ENCODE measurements at regions not wholly inside any gene's neighbourhood (a gene's known extent, or its start where the extent isn't known, plus 50 kb on each side); places are given as distances from the start of the nearest gene placed in this dataset.

DNA sequence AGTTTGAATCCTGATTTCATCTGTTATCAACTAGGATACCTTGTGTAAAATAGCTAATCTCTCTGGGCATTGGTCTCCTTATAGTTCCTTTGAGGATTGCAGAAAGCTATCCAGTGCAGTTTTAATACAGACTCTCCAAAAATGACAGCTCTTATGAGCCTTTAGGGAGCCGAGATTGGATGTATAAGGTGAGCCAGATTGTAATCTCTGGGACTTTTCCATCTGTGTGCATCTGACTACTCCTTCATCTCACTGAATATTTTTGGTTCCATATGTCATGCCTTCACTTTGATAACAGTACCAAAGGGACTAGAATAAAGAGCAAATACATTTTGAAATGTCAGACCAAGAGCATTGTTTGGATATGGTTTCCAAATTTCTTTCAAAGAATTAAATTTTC, 367.2 kb downstream of the TMEM232 start:
- Histone ChIP-seq H3K79me2 (ENCODE audit: insufficient read depth, low read length) (no peaks in the 10 kb centered on the region), H3K4me1 (ENCODE audit: control insufficient read depth in 1 of 2, insufficient read depth in 2 of 2, low read length in 2 of 2) (no peaks in the 10 kb centered on the region), H2AFZ (ENCODE audit: low read depth, low read length, poor library complexity, severe bottlenecking) (no peak overlapping the region), H3K27ac (ENCODE audit: low read depth, low read length) (no peak overlapping the region), H3K9me3 (ENCODE audit: control insufficient read depth in 1 of 2, insufficient read depth in 1 of 2, low read depth in 1 of 2, low read length in 2 of 2) (no peaks in the 10 kb centered on the region), H3K9ac (ENCODE audit: low read length) (no peak overlapping the region), H3K4me3 (replicated peaks in 1 of 2; ENCODE audit: low read depth in 1 of 2, low read length in 2 of 2) (no peak overlapping the region), H3K4me2 (ENCODE audit: low read length) (no peak overlapping the region), H3K9me2 (ENCODE audit: insufficient read depth) (no peaks in the 10 kb centered on the region), H3K36me3 (ENCODE audit: control insufficient read depth in 1 of 2, insufficient read depth in 2 of 2, low read length in 2 of 2) (no peaks in the 10 kb centered on the region), H3K27me3 (ENCODE audit: insufficient read depth, low read length) (no peaks in the 10 kb centered on the region), H4K20me1 (ENCODE audit: insufficient read depth) (no peaks in the 10 kb centered on the region)
- RAD21 ChIA-PET (ENCODE audit: low non-redundant PET in 1 of 2, low total read pairs in 2 of 2, uncharacterized antibody in 2 of 2, unreplicated experiment in 2 of 2): no interaction called here
- TF ChIP-seq CTCF (IDR thresholded peaks at IDR 0.05 in 2 of 3, conservative IDR thresholded peaks at IDR 0.05 in 1 of 3; ENCODE audit: borderline replicate concordance in 1 of 3, insufficient read depth in 1 of 3, low read depth in 2 of 3, low read length in 2 of 3): no peak
- TF ChIP-seq EGR1 (IDR thresholded peaks at IDR 0.05; ENCODE audit: low read depth): no peak
- TF ChIP-seq, protein P1, sequence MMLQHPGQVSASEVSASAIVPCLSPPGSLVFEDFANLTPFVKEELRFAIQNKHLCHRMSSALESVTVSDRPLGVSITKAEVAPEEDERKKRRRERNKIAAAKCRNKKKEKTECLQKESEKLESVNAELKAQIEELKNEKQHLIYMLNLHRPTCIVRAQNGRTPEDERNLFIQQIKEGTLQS (IDR thresholded peaks at IDR 0.05): no peak
- no peak for TF ChIP-seq REST (IDR thresholded peaks at IDR 0.05; ENCODE audit: low read depth)
- TF ChIP-seq JUND (IDR thresholded peaks at IDR 0.05): no peak
- TF ChIP-seq POLR2A (IDR thresholded peaks at IDR 0.05; ENCODE audit: borderline replicate concordance, extremely low read depth, insufficient read depth, insufficient read length): no peak
- TF ChIP-seq SRF (IDR thresholded peaks at IDR 0.05; ENCODE audit: low read depth): no peak
- ATAC-seq (no peak), DNase-seq (ENCODE audit: low read depth, low spot score) (no peak)
- no TSS peak for BruUV-seq (replicated peaks)
- POLR2A ChIA-PET: no interaction called here
- intact Hi-C loops (cut with micrococcal nuclease): no loop called here
- CTCF ChIA-PET: no interaction called here
